Gastrocnemius medialis (tissue), 4 donors: ENCODE measurements at regions not wholly inside any gene's neighbourhood (a gene's known extent, or its start where the extent isn't known, plus 50 kb on each side); places are given as distances from the start of the nearest gene placed in this dataset.

Experiments
- ATAC-seq, 2 donors: fragments of 150-250 bp; one replicate each; pipeline ENCODE4 v1.9.1; 2016
- DNase-seq, 2 donors: peaks; one replicate each; pipeline ENCODE4 v3.0.0-alpha.2; 2019
- H3K27ac ChIP-seq, 4 donors: fragments of 200-600 bp; sonication (generic); 1 replicate in 1 of 4; 2 replicates in 3 of 4; pipeline ENCODE4 v1.5.1; 2016 to 2018; ENCODE audit warnings: mild to moderate bottlenecking in 2 of 4, moderate library complexity in 1 of 4
- H3K27me3 ChIP-seq, 3 donors: fragments of 200-600 bp; sonication (generic) in 2 of 3; 1 replicate in 1 of 3; 2 replicates in 2 of 3; pipeline versions ENCODE4 v1.5.1 to v1.6.0; 2016 to 2019; ENCODE audit warnings: mild to moderate bottlenecking in 1 of 3, moderate library complexity in 1 of 3
- H3K36me3 ChIP-seq, 2 donors: fragments of 200-600 bp; sonication (generic) in 1 of 2; one replicate each; pipeline ENCODE4 v1.5.1; 2017 to 2018
- H3K4me1 ChIP-seq, 2 donors: fragments of 200-600 bp; sonication (generic) in 1 of 2; one replicate each; pipeline ENCODE4 v1.5.1; 2016 to 2017; ENCODE audit warnings: mild to moderate bottlenecking in 2 of 2
- H3K4me3 ChIP-seq, 4 donors: fragments of 200-600 bp; sonication (generic) in 3 of 4; 1 replicate in 1 of 4; 2 replicates in 3 of 4; pipeline ENCODE4 v1.5.1; 2016 to 2019; ENCODE audit warnings: mild to moderate bottlenecking in 2 of 4
- H3K9me3 ChIP-seq, 3 donors: fragments of 200-600 bp; sonication (generic) in 2 of 3; 1 replicate in 1 of 3; 2 replicates in 2 of 3; pipeline ENCODE4 v1.5.1; 2016 to 2019
- CTCF ChIP-seq, 5 experiments: fragments of 450-650 bp in 3 of 5; fragments of 200-600 bp in 2 of 5; sonication (generic) in 2 of 5; IDR thresholded peaks in 4 of 5; conservative IDR thresholded peaks in 1 of 5; 1 replicate in 4 of 5; 2 replicates in 1 of 5; pipeline ENCODE4 v1.5.1; 2016 to 2019; ENCODE audit warnings: antibody characterized with exemption in 5 of 5, mild to moderate bottlenecking in 3 of 5, moderate library complexity in 3 of 5
- POLR2A ChIP-seq, 2 donors: fragments of 450-650 bp; IDR thresholded peaks; one replicate each; pipeline ENCODE4 v1.6.1; 2017; ENCODE audit warnings: antibody characterized with exemption in 2 of 2, mild to moderate bottlenecking in 2 of 2, moderate library complexity in 2 of 2
- in situ Hi-C, 4 donors: fragments of 200-750 bp; cut with MboI; loops; one replicate each; pipeline versions ENCODE4 v1.15.0 to v1.8.0; 2017; ENCODE audit warnings: low sequenced_read_pairs in 4 of 4
- intact Hi-C: fragments of 100-400 bp; cut with DNase I; formaldehyde crosslinking; loops from one replicate; pipeline ENCODE4 v1.15.1; 2023; ENCODE audit warnings: low total_unique reads

GRCh38 chr1:67979532-67979931 is 70.9 kb downstream of the DIRAS3 start:
- TF ChIP-seq POLR2A (IDR thresholded peaks at IDR 0.05) (no peak), CTCF (IDR thresholded peaks at IDR 0.05 in 4 of 5, conservative IDR thresholded peaks at IDR 0.05 in 1 of 5) (no peak)
- Histone ChIP-seq H3K9me3 (no peaks in the 10 kb centered on the region), H3K27me3 (no peaks in the 10 kb centered on the region), H3K4me3 (no peak overlapping the region), H3K27ac (no peak overlapping the region), H3K4me1 (no peaks in the 10 kb centered on the region), H3K36me3 (no peaks in the 10 kb centered on the region)
- ATAC-seq (no peak), DNase-seq (no peak)
- in situ Hi-C loops (no loop called here), intact Hi-C loops (no loop called here)

GRCh38 chr1:67978890-67979516 is 71.4 kb downstream of the DIRAS3 start:
- Histone ChIP-seq H3K4me1 (no peaks in the 10 kb centered on the region), H3K4me3 (no peak overlapping the region), H3K27ac (no peak overlapping the region), H3K36me3 (no peaks in the 10 kb centered on the region), H3K27me3 (no peaks in the 10 kb centered on the region), H3K9me3 (no peaks in the 10 kb centered on the region)
- TF ChIP-seq CTCF (IDR thresholded peaks at IDR 0.05 in 4 of 5, conservative IDR thresholded peaks at IDR 0.05 in 1 of 5) = no peak
- no peak for TF ChIP-seq POLR2A (IDR thresholded peaks at IDR 0.05)
- intact Hi-C loops (no loop called here), in situ Hi-C loops (no loop called here)
- DNase-seq (no peak), ATAC-seq (no peak)

GRCh38 chr1:67977756-67978155 is 72.7 kb downstream of the DIRAS3 start:
- Histone ChIP-seq H3K4me3 (no peak overlapping the region), H3K9me3 (no peaks in the 10 kb centered on the region), H3K27me3 (no peaks in the 10 kb centered on the region), H3K36me3 (no peaks in the 10 kb centered on the region), H3K4me1 (no peaks in the 10 kb centered on the region), H3K27ac (no peak overlapping the region)
- no peak for ATAC-seq
- TF ChIP-seq POLR2A (IDR thresholded peaks at IDR 0.05) (no peak), CTCF (IDR thresholded peaks at IDR 0.05 in 4 of 5, conservative IDR thresholded peaks at IDR 0.05 in 1 of 5) (no peak)
- in situ Hi-C loops (no loop called here), intact Hi-C loops (no loop called here)
- DNase-seq = no peak

GRCh38 chr1:67973051-67973450 is 77.4 kb downstream of the DIRAS3 start:
- H3K4me1 ChIP-seq = no peaks in the 10 kb centered on the region
- no peaks in the 10 kb centered on the region for H3K27me3 ChIP-seq
- intact Hi-C loops = no loop called here
- in situ Hi-C loops = no loop called here
- no peaks in the 10 kb centered on the region for H3K9me3 ChIP-seq
- ATAC-seq (no peak), DNase-seq (no peak)
- H3K4me3 ChIP-seq = no peak overlapping the region
- no peaks in the 10 kb centered on the region for H3K36me3 ChIP-seq
- H3K27ac ChIP-seq = no peak overlapping the region
- no peak for TF ChIP-seq CTCF (IDR thresholded peaks at IDR 0.05 in 4 of 5, conservative IDR thresholded peaks at IDR 0.05 in 1 of 5)
- TF ChIP-seq POLR2A (IDR thresholded peaks at IDR 0.05) = no peak

GRCh38 chr1:67970088-67970487 is 80.3 kb downstream of the DIRAS3 start:
- ATAC-seq (no peak), DNase-seq (no peak)
- no peaks in the 10 kb centered on the region for H3K27me3 ChIP-seq
- no peak overlapping the region for H3K4me3 ChIP-seq
- in situ Hi-C loops = no loop called here
- intact Hi-C loops = no loop called here
- no peak for TF ChIP-seq CTCF (IDR thresholded peaks at IDR 0.05 in 4 of 5, conservative IDR thresholded peaks at IDR 0.05 in 1 of 5)
- no peak for TF ChIP-seq POLR2A (IDR thresholded peaks at IDR 0.05)
- no peaks in the 10 kb centered on the region for H3K36me3 ChIP-seq
- no peak overlapping the region for H3K27ac ChIP-seq
- H3K9me3 ChIP-seq = no peaks in the 10 kb centered on the region
- H3K4me1 ChIP-seq = no peaks in the 10 kb centered on the region
